ENCODE measurements at regions not wholly inside any gene's neighbourhood (a gene's known extent, or its start where the extent isn't known, plus 50 kb on each side); places are given as distances from the start of the nearest gene placed in this dataset.

- no peak overlapping the region for H3K4me3 ChIP-seq (ENCODE audit: control insufficient read depth in 2 of 3, extremely low read depth in 1 of 3, insufficient read depth in 2 of 3, low read depth in 1 of 3, low read length in 3 of 3)
- H3K9me3 ChIP-seq (ENCODE audit: control insufficient read depth, low read depth, low read length) = no peaks in the 10 kb centered on the region
- FAIRE-seq (no peak), DNase-seq (ENCODE audit: low read depth, low spot score) (no peak)
- H3K36me3 ChIP-seq (ENCODE audit: control insufficient read depth in 2 of 2, extremely low read depth in 1 of 2, insufficient read depth in 2 of 2, low read length in 2 of 2) = no peaks in the 10 kb centered on the region
- no peak overlapping the region for H3K27ac ChIP-seq (ENCODE audit: control insufficient read depth, insufficient read depth, low read length)
- dilution Hi-C loops (cut with MboI; ENCODE audit: extremely low pct_ligation_motif_present, low sequenced_read_pairs) = no loop called here
- no peaks in the 10 kb centered on the region for H3K79me2 ChIP-seq (ENCODE audit: control insufficient read depth, insufficient read depth, low read length)
- no peaks in the 10 kb centered on the region for H4K20me1 ChIP-seq (ENCODE audit: control insufficient read depth, extremely low read depth, insufficient read depth, low read length)
- no peaks in the 10 kb centered on the region for H3K9me1 ChIP-seq (ENCODE audit: control insufficient read depth, extremely low read depth, insufficient read depth, low read length)
- peaks cover 7% of the 10 kb centered on the region for H3K4me1 ChIP-seq (ENCODE audit: control insufficient read depth, extremely low read depth, insufficient read depth, low read length)
- no peak overlapping the region for H3K4me2 ChIP-seq (ENCODE audit: control insufficient read depth, extremely low read depth, insufficient read depth, low read depth, low read length)
- H2AFZ ChIP-seq (ENCODE audit: control insufficient read depth, low read length) = no peak overlapping the region
- no peak overlapping the region for H3K9ac ChIP-seq (ENCODE audit: control insufficient read depth, extremely low read depth, insufficient read depth, low read length)
- H3K27me3 ChIP-seq (ENCODE audit: control insufficient read depth, extremely low read depth, insufficient read depth, low read length) = peaks cover 3% of the 10 kb centered on the region
- no peak for TF ChIP-seq EZH2 (IDR thresholded peaks at IDR 0.05; ENCODE audit: low read length)
- TF ChIP-seq CTCF (optimal IDR thresholded peaks at IDR 0.05 in 1 of 3, IDR thresholded peaks at IDR 0.05 in 1 of 3, conservative IDR thresholded peaks at IDR 0.05 in 1 of 3; ENCODE audit: extremely low read depth in 1 of 3, insufficient read depth in 2 of 3, low read length in 3 of 3) = no peak
These were observed 56.4 kb upstream of the SIPA1L2 start for GRCh38 chr1:232686346-232686745.

- dilution Hi-C loops (cut with MboI; ENCODE audit: extremely low pct_ligation_motif_present, low sequenced_read_pairs) = no loop called here
- no peak overlapping the region for H2AFZ ChIP-seq (ENCODE audit: control insufficient read depth, low read length)
- TF ChIP-seq CTCF (optimal IDR thresholded peaks at IDR 0.05 in 1 of 3, IDR thresholded peaks at IDR 0.05 in 1 of 3, conservative IDR thresholded peaks at IDR 0.05 in 1 of 3; ENCODE audit: extremely low read depth in 1 of 3, insufficient read depth in 2 of 3, low read length in 3 of 3) (no peak), EZH2 (IDR thresholded peaks at IDR 0.05; ENCODE audit: low read length) (no peak)
- H3K36me3 ChIP-seq (ENCODE audit: control insufficient read depth in 2 of 2, extremely low read depth in 1 of 2, insufficient read depth in 2 of 2, low read length in 2 of 2) = no peaks in the 10 kb centered on the region
- peaks cover 7% of the 10 kb centered on the region for H3K4me1 ChIP-seq (ENCODE audit: control insufficient read depth, extremely low read depth, insufficient read depth, low read length)
- no peak overlapping the region for H3K9ac ChIP-seq (ENCODE audit: control insufficient read depth, extremely low read depth, insufficient read depth, low read length)
- peaks cover 6% of the 10 kb centered on the region for H3K27me3 ChIP-seq (ENCODE audit: control insufficient read depth, extremely low read depth, insufficient read depth, low read length)
- no peaks in the 10 kb centered on the region for H3K79me2 ChIP-seq (ENCODE audit: control insufficient read depth, insufficient read depth, low read length)
- no peak overlapping the region for H3K27ac ChIP-seq (ENCODE audit: control insufficient read depth, insufficient read depth, low read length)
- H3K9me3 ChIP-seq (ENCODE audit: control insufficient read depth, low read depth, low read length) = no peaks in the 10 kb centered on the region
- H4K20me1 ChIP-seq (ENCODE audit: control insufficient read depth, extremely low read depth, insufficient read depth, low read length) = no peaks in the 10 kb centered on the region
- no peak for FAIRE-seq
- DNase-seq (ENCODE audit: low read depth, low spot score) = no peak
- no peak overlapping the region for H3K4me3 ChIP-seq (ENCODE audit: control insufficient read depth in 2 of 3, extremely low read depth in 1 of 3, insufficient read depth in 2 of 3, low read depth in 1 of 3, low read length in 3 of 3)
- H3K4me2 ChIP-seq (ENCODE audit: control insufficient read depth, extremely low read depth, insufficient read depth, low read depth, low read length) = no peak overlapping the region
- H3K9me1 ChIP-seq (ENCODE audit: control insufficient read depth, extremely low read depth, insufficient read depth, low read length) = no peaks in the 10 kb centered on the region
These were observed 57.4 kb upstream of the SIPA1L2 start for GRCh38 chr1:232687304-232687703.
